ENCODE measurements at regions not wholly inside any gene's neighbourhood (a gene's known extent, or its start where the extent isn't known, plus 50 kb on each side); places are given as distances from the start of the nearest gene placed in this dataset.

GRCh38 chr5:173812811-173813550 lies 75.2 kb upstream of the CPEB4 start:
- Mint-ChIP-seq H3K36me3 (ENCODE audit: low read depth) (peaks cover 2% of the 10 kb centered on the region), H3K27me3 (no peaks in the 10 kb centered on the region), H3K4me1 (no peaks in the 10 kb centered on the region), H3K27ac (no peak overlapping the region), H3K4me3 (no peak overlapping the region)
- DNase-seq (no peak), ATAC-seq (no peak)
- no peaks in the 10 kb centered on the region for H3K9me3 ChIP-seq (ENCODE audit: control insufficient read depth, low read length, poor library complexity, severe bottlenecking)

DNA sequence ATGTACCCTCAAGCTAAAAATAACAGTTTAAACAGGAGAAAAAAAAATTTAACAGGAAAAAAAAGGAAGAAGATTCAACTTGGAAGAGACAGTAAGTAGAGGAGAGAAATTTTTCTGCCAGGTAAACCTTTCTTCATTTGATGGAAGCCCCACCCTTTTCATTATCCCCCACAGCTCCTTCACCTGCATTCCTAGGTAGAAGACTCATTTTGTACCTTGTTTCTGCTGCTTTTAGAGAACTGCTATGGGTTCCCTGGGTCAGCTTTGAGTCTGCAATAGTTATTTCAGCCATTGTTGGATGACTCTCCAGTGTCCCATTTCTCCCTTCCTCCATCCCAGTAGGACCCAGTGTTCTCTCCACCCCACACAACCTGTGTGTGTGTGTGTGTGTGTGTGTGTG lies 74.1 kb upstream of the CPEB4 start:
- H3K36me3 Mint-ChIP-seq (ENCODE audit: low read depth), result peaks cover 2% of the 10 kb centered on the region
- H3K27me3 Mint-ChIP-seq, result no peaks in the 10 kb centered on the region
- DNase-seq (no peak), ATAC-seq (no peak)
- H3K27ac Mint-ChIP-seq, result no peak overlapping the region
- no peaks in the 10 kb centered on the region for H3K4me1 Mint-ChIP-seq
- H3K4me3 Mint-ChIP-seq, result no peak overlapping the region
- H3K9me3 ChIP-seq (ENCODE audit: control insufficient read depth, low read length, poor library complexity, severe bottlenecking), result no peaks in the 10 kb centered on the region

GRCh38 chr5:173815571-173815970 lies 72.6 kb upstream of the CPEB4 start:
- peaks cover 2% of the 10 kb centered on the region for H3K36me3 Mint-ChIP-seq (ENCODE audit: low read depth)
- DNase-seq (no peak), ATAC-seq (no peak)
- H3K4me1 Mint-ChIP-seq, result peaks cover under 1% of the 10 kb centered on the region
- H3K9me3 ChIP-seq (ENCODE audit: control insufficient read depth, low read length, poor library complexity, severe bottlenecking), result no peaks in the 10 kb centered on the region
- H3K4me3 Mint-ChIP-seq, result no peak overlapping the region
- no peaks in the 10 kb centered on the region for H3K27me3 Mint-ChIP-seq
- H3K27ac Mint-ChIP-seq, result no peak overlapping the region

- DNase-seq (no peak), ATAC-seq (no peak)
- Mint-ChIP-seq H3K4me3 (no peak overlapping the region), H3K36me3 (ENCODE audit: low read depth) (peaks cover 2% of the 10 kb centered on the region), H3K27me3 (no peaks in the 10 kb centered on the region), H3K27ac (no peak overlapping the region), H3K4me1 (peaks cover 10% of the 10 kb centered on the region)
- H3K9me3 ChIP-seq (ENCODE audit: control insufficient read depth, low read length, poor library complexity, severe bottlenecking), result no peaks in the 10 kb centered on the region
Measured at GRCh38 chr5:173816728-173817127, 71.4 kb upstream of the CPEB4 start.

- H3K4me1 Mint-ChIP-seq, result peaks cover 10% of the 10 kb centered on the region
- peaks cover 2% of the 10 kb centered on the region for H3K36me3 Mint-ChIP-seq (ENCODE audit: low read depth)
- H3K9me3 ChIP-seq (ENCODE audit: control insufficient read depth, low read length, poor library complexity, severe bottlenecking), result no peaks in the 10 kb centered on the region
- H3K27ac Mint-ChIP-seq, result no peak overlapping the region
- DNase-seq, result no peak
- no peak for ATAC-seq
- H3K4me3 Mint-ChIP-seq, result no peak overlapping the region
- no peaks in the 10 kb centered on the region for H3K27me3 Mint-ChIP-seq
Measured at GRCh38 chr5:173817561-173817960, 70.6 kb upstream of the CPEB4 start.

GRCh38 chr5:173819521-173819920 lies 68.6 kb upstream of the CPEB4 start:
- Mint-ChIP-seq H3K4me1 (peaks cover 10% of the 10 kb centered on the region), H3K4me3 (no peak overlapping the region), H3K27ac (no peak overlapping the region), H3K36me3 (ENCODE audit: low read depth) (peaks cover 2% of the 10 kb centered on the region), H3K27me3 (no peaks in the 10 kb centered on the region)
- no peak for ATAC-seq
- H3K9me3 ChIP-seq (ENCODE audit: control insufficient read depth, low read length, poor library complexity, severe bottlenecking), result no peaks in the 10 kb centered on the region
- no peak for DNase-seq

GRCh38 chr5:173823274-173823644 lies 64.9 kb upstream of the CPEB4 start:
- H3K27ac Mint-ChIP-seq, result no peak overlapping the region
- H3K27me3 Mint-ChIP-seq, result no peaks in the 10 kb centered on the region
- H3K4me3 Mint-ChIP-seq, result no peak overlapping the region
- ATAC-seq, result no peak
- no peaks in the 10 kb centered on the region for H3K9me3 ChIP-seq (ENCODE audit: control insufficient read depth, low read length, poor library complexity, severe bottlenecking)
- peaks cover 10% of the 10 kb centered on the region for H3K4me1 Mint-ChIP-seq
- no peak for DNase-seq
- H3K36me3 Mint-ChIP-seq (ENCODE audit: low read depth), result no peaks in the 10 kb centered on the region

DNA sequence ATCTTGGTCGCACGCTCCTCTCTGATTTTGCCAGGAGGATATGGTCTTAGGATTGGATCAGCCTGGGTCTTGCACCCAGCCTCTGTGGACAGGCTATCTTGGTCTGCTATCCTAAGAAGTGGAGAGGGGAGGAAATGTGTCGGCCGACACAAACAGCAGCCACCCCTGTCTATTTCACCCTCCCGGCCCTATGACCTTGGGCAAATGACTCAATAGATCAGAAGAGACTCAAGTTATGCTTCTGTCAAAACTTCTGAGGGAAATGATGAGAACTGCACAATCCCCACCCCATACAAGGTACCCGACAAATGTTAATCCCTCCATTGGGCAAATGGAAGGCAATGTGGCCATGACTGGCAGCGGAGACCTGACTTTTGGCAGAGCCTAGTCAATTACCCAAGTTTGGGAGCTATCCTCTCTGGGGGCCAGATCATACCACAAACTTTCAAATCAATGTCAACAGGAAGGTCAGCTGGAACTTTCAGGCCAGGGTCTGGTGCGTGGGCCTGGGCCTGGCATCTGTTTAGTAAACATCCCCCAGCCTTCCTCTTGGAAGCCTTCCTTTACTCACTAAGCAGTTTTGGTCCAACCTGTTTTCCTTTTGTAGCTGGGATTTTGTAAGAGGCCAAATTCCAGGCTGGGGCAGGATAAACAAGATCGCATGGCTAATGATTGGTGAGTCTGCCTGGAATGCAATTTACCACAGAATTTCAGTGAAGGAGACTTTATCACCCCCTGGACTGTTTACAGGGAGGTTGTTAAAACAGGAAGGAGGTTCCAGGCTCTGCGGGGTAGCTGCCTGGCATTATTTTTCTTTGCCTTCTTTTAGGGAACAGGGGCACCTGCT lies 64.2 kb upstream of the CPEB4 start:
- Mint-ChIP-seq H3K27me3 (no peaks in the 10 kb centered on the region), H3K4me1 (peaks cover 10% of the 10 kb centered on the region), H3K4me3 (no peak overlapping the region), H3K27ac (no peak overlapping the region), H3K36me3 (ENCODE audit: low read depth) (no peaks in the 10 kb centered on the region)
- ATAC-seq (no peak), DNase-seq (no peak)
- H3K9me3 ChIP-seq (ENCODE audit: control insufficient read depth, low read length, poor library complexity, severe bottlenecking), result no peaks in the 10 kb centered on the region

DNA sequence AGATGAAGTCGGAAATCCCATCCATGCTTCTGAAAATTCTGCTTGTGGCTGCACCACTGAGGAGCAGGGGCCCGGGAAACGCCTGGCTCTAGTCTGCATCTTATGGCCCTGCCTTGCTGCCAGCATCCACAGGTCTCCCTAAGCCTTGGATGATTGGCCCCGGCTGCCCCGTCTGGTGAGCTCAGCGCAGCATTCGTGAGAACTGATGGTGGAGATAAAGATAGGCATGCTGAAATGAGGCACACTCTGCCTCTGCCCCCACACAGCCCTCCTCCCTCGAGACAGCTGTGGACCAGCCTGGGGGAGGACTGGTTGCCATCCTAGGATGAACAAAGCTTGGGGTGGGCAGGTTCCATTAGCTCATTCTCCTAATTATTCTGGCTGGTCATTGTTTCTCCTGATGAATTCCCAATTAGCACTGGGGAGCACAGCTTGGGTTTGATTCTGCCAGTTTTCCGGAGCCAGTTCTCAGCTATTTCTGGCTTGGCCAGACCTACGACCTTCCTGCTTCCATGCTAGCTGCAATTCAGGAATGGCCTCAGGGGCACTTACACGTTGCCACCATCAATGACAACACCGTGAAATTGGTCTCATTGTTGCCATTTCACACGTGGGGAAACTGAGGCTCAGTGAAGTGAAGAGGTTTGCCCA lies 62.8 kb upstream of the CPEB4 start:
- no peak for DNase-seq
- Mint-ChIP-seq H3K27ac (no peak overlapping the region), H3K4me1 (peaks cover 10% of the 10 kb centered on the region), H3K27me3 (no peaks in the 10 kb centered on the region), H3K36me3 (ENCODE audit: low read depth) (no peaks in the 10 kb centered on the region), H3K4me3 (no peak overlapping the region)
- no peak for ATAC-seq
- H3K9me3 ChIP-seq (ENCODE audit: control insufficient read depth, low read length, poor library complexity, severe bottlenecking), result no peaks in the 10 kb centered on the region

DNA sequence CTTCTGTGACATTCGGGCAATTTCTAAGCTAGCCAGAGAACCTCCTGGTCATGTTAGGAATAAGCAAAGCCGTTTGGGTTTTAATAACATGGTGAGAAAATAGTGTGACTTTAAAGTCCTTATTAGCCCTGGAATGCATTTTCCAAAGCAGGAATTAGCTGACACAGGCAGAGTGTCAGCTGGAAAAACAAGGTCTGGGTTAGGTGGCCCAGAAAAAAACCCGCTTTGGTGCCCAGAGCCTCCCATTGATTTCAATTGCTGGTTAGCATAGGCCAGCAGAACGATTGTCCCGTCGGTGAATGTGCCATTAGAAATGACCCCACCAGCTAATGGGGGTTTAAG lies 62.1 kb upstream of the CPEB4 start:
- Mint-ChIP-seq H3K27ac (no peak overlapping the region), H3K4me1 (peaks cover 5% of the 10 kb centered on the region), H3K36me3 (ENCODE audit: low read depth) (no peaks in the 10 kb centered on the region), H3K27me3 (no peaks in the 10 kb centered on the region), H3K4me3 (no peak overlapping the region)
- DNase-seq (no peak), ATAC-seq (no peak)
- H3K9me3 ChIP-seq (ENCODE audit: control insufficient read depth, low read length, poor library complexity, severe bottlenecking), result no peaks in the 10 kb centered on the region

DNA sequence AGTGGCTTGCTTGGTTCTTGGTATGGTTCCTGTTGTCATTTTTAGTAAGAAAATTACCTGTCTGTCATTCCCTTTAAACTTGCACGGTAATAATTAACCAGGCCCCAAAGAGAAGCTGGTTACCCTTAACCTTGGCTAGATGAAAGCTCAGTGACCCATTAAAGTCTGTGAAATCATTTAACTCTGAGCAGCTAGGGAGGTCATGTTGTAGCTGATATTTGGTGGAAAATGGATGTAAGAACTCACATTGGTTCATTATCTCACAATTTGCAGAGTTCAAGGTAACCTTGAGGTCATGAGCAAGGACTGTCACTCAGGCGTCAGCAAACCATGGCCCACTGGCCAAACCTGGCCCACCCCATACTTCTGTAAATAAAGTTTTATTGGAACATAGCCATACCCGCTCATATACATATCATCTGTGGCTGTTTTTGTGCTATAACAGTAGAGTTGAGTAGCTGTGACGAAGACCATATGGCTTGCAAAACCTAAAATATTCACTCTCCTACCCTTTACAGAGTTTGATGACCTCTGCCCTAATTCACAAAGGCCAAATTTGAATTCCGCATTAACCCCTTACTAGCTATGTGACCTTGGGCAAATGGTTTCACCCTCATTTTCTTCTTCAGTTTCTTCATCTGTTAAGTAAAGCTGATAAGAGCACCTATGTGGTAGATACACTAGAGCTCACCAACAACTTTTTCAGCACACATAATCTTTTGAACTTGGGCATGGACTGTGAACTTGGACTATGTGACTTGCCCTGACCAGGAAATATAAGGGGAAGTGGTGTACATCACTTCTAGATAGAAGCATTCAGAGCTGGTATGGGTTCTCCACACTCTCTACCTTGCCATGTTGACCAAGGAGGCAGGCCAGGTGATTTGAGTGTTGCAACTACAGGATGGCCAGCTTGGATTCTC lies 61.5 kb upstream of the CPEB4 start:
- Mint-ChIP-seq H3K36me3 (ENCODE audit: low read depth) (no peaks in the 10 kb centered on the region), H3K27ac (no peak overlapping the region), H3K4me1 (no peaks in the 10 kb centered on the region), H3K4me3 (no peak overlapping the region), H3K27me3 (no peaks in the 10 kb centered on the region)
- H3K9me3 ChIP-seq (ENCODE audit: control insufficient read depth, low read length, poor library complexity, severe bottlenecking), result no peaks in the 10 kb centered on the region
- no peak for DNase-seq
- no peak for ATAC-seq

- Mint-ChIP-seq H3K36me3 (ENCODE audit: low read depth) (no peaks in the 10 kb centered on the region), H3K4me1 (no peaks in the 10 kb centered on the region), H3K4me3 (no peak overlapping the region), H3K27me3 (no peaks in the 10 kb centered on the region), H3K27ac (no peak overlapping the region)
- no peak for DNase-seq
- no peak for ATAC-seq
- no peaks in the 10 kb centered on the region for H3K9me3 ChIP-seq (ENCODE audit: control insufficient read depth, low read length, poor library complexity, severe bottlenecking)
Measured at GRCh38 chr5:173828952-173829351, 59.2 kb upstream of the CPEB4 start.

DNA sequence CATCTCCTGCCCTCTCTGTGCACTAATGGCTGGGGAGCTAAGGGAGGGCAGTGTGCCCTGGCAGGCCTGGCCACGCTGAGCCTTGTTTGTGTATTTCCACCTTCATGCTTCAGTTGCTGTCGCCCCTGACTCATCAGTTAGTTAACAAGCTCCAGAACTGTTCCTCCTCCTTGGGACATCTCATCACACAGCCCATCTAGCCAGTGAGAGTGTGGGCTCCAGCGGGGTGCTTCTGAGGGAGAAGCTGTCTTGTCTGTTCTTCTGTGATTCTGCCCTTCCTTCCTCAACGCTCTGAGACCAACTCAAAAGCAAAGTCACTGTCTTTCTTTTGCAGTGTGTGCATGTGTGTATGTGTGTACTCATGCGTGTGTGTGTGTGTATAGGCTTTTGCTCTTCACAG lies 58.3 kb upstream of the CPEB4 start:
- Mint-ChIP-seq H3K4me3 (no peak overlapping the region), H3K36me3 (ENCODE audit: low read depth) (no peaks in the 10 kb centered on the region), H3K27ac (peak overlapping the region; percentile 35), H3K4me1 (no peaks in the 10 kb centered on the region), H3K27me3 (no peaks in the 10 kb centered on the region)
- ATAC-seq (no peak), DNase-seq (no peak)
- H3K9me3 ChIP-seq (ENCODE audit: control insufficient read depth, low read length, poor library complexity, severe bottlenecking), result no peaks in the 10 kb centered on the region
